ENCODE measurements at regions not wholly inside any gene's neighbourhood (a gene's known extent, or its start where the extent isn't known, plus 50 kb on each side); places are given as distances from the start of the nearest gene placed in this dataset.

- ChIA-PET POLR2A (no interaction called here), CTCF (no interaction called here)
Observed at GRCh38 chr4:92100975-92101374, 202.8 kb upstream of the GRID2 start.

GRCh38 chr4:92101737-92102172 lies 202.0 kb upstream of the GRID2 start:
- ChIA-PET CTCF (no interaction called here), POLR2A (no interaction called here)

- ChIA-PET POLR2A (no interaction called here), CTCF (no interaction called here)
Observed at GRCh38 chr4:92104506-92104905, 199.3 kb upstream of the GRID2 start.

- CTCF ChIA-PET: no interaction called here
Observed at GRCh38 chr4:92106816-92107215, 196.9 kb upstream of the GRID2 start.

GRCh38 chr4:92111493-92111892 lies 192.3 kb upstream of the GRID2 start:
- ChIA-PET POLR2A (no interaction called here), CTCF (no interaction called here)

More at GRCh38 chr4:92106816-92107215, 196.9 kb upstream of the GRID2 start:
- POLR2A ChIA-PET: no interaction called here

- CTCF ChIA-PET: no interaction called here
- POLR2A ChIA-PET: no interaction called here
Observed at GRCh38 chr4:92112805-92113204, 191.0 kb upstream of the GRID2 start.

GRCh38 chr4:92120810-92121498 lies 182.8 kb upstream of the GRID2 start:
- ChIA-PET POLR2A (no interaction called here), CTCF (no interaction called here)

- ChIA-PET CTCF (no interaction called here), POLR2A (no interaction called here)
Observed at GRCh38 chr4:92122911-92123310, 180.9 kb upstream of the GRID2 start.

GRCh38 chr4:92128676-92129075 lies 175.1 kb upstream of the GRID2 start:
- ChIA-PET CTCF (no interaction called here), POLR2A (no interaction called here)

- ChIA-PET POLR2A (no interaction called here), CTCF (no interaction called here)
Observed at GRCh38 chr4:92129408-92129994, 174.3 kb upstream of the GRID2 start.

- POLR2A ChIA-PET: no interaction called here
- CTCF ChIA-PET: no interaction called here
Observed at GRCh38 chr4:92136434-92136833, 167.3 kb upstream of the GRID2 start.

GRCh38 chr4:92163348-92163747 lies 140.4 kb upstream of the GRID2 start:
- ChIA-PET CTCF (no interaction called here), POLR2A (no interaction called here)

- ChIA-PET POLR2A (no interaction called here), CTCF (no interaction called here)
Observed at GRCh38 chr4:92170340-92170739, 133.4 kb upstream of the GRID2 start.

- POLR2A ChIA-PET: no interaction called here
- CTCF ChIA-PET: no interaction called here
Observed at GRCh38 chr4:92172203-92172602, 131.6 kb upstream of the GRID2 start.

- CTCF ChIA-PET: no interaction called here
- POLR2A ChIA-PET: no interaction called here
Observed at GRCh38 chr4:92175250-92175649, 128.5 kb upstream of the GRID2 start.

- CTCF ChIA-PET: no interaction called here
- POLR2A ChIA-PET: no interaction called here
Observed at GRCh38 chr4:92182006-92182735, 121.6 kb upstream of the GRID2 start.

GRCh38 chr4:92182736-92183407 lies 120.9 kb upstream of the GRID2 start:
- POLR2A ChIA-PET: no interaction called here
- CTCF ChIA-PET: no interaction called here

GRCh38 chr4:92183825-92184224 lies 119.9 kb upstream of the GRID2 start:
- POLR2A ChIA-PET: no interaction called here
- CTCF ChIA-PET: no interaction called here

GRCh38 chr4:92184566-92184965 lies 119.2 kb upstream of the GRID2 start:
- ChIA-PET CTCF (no interaction called here), POLR2A (no interaction called here)

GRCh38 chr4:92186239-92186638 lies 117.5 kb upstream of the GRID2 start:
- POLR2A ChIA-PET: no interaction called here
- CTCF ChIA-PET: no interaction called here

GRCh38 chr4:92189146-92189545 lies 114.6 kb upstream of the GRID2 start:
- ChIA-PET CTCF (no interaction called here), POLR2A (no interaction called here)

Measured in activated CD8-positive, alpha-beta memory T cell treated with anti-CD3 and anti-CD28 coated beads for 36 hours (primary cell).